SK-N-MC (cell line): ENCODE measurements at regions not wholly inside any gene's neighbourhood (a gene's known extent, or its start where the extent isn't known, plus 50 kb on each side); places are given as distances from the start of the nearest gene placed in this dataset.

ENCODE experiments used
- EZH2 ChIP-seq: fragments of 200-600 bp; sonication (generic); IDR thresholded peaks from one replicate; pipeline ENCODE4 v1.6.1; 2017; ENCODE audit warnings: antibody characterized with exemption
- POLR2AphosphoS5 ChIP-seq: IDR thresholded peaks from 2 replicates; pipeline ENCODE4 v1.6.1; 2012; ENCODE audit warnings: mild to moderate bottlenecking, low read depth, low read length, borderline replicate concordance

DNA sequence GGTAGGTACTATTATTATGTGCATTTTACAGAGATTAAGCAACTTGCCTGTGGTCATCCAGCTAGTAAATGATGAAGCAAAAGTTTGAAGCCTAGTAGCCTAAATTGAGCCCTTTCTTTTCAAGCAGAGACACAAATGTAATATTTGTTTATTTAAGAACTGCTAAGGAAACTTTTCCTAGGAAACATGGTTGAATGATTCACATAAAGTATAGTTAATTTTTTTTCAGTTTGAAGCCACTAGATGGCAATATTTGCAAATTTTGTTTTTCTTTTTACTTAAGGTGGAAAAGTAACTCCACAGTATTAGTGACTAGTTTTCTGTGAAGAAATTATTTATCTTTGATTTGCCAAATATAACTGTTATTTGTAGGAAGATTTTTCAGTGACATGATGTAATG is 52.8 kb upstream of the ANKRD17 start:
- TF ChIP-seq EZH2 (no peak), POLR2AphosphoS5 (no peak)
